NT2/D1 (cell line): ENCODE measurements at regions not wholly inside any gene's neighbourhood (a gene's known extent, or its start where the extent isn't known, plus 50 kb on each side); places are given as distances from the start of the nearest gene placed in this dataset.

Source experiments
- SUZ12 ChIP-seq: IDR thresholded peaks from 2 replicates; pipeline ENCODE4 v1.6.1; 2011; ENCODE audit not compliant: insufficient read length, insufficient read depth; ENCODE audit errors: extremely low read depth
- YY1 ChIP-seq: IDR thresholded peaks from 2 replicates; pipeline ENCODE4 v1.6.1; 2011; ENCODE audit not compliant: insufficient read length, insufficient read depth
- ZNF274 ChIP-seq: IDR thresholded peaks from 2 replicates; pipeline ENCODE4 v1.6.1; 2011; ENCODE audit warnings: mild to moderate bottlenecking, low read depth, low read length

GRCh38 chr2:119066272-119066804 lies 92.2 kb downstream of the C1QL2 start:
- TF ChIP-seq ZNF274 (no peak), YY1 (no peak), SUZ12 (no peak)
